ENCODE measurements at regions not wholly inside any gene's neighbourhood (a gene's known extent, or its start where the extent isn't known, plus 50 kb on each side); places are given as distances from the start of the nearest gene placed in this dataset.

- H3K27ac Mint-ChIP-seq = no peak overlapping the region
- no peaks in the 10 kb centered on the region for H3K36me3 Mint-ChIP-seq
- Histone ChIP-seq H3K9me3 (replicated peaks in 1 of 2; ENCODE audit: control insufficient read depth in 1 of 2, insufficient read depth in 1 of 2, low read length in 2 of 2) (peaks cover 0 to 8% of the 10 kb centered on the region in 2 donors), H3K79me2 (ENCODE audit: insufficient read depth, low read length) (no peaks in the 10 kb centered on the region), H3K9ac (ENCODE audit: insufficient read depth, low read length, poor library complexity, severe bottlenecking) (no peak overlapping the region), H3K27me3 (ENCODE audit: control insufficient read depth in 2 of 2, insufficient read depth in 2 of 2, low read length in 2 of 2) (no peaks in the 10 kb centered on the region), H3K4me1 (ENCODE audit: control insufficient read depth in 1 of 2, insufficient read depth in 2 of 2, low read length in 2 of 2) (no peaks in the 10 kb centered on the region), H4K20me1 (ENCODE audit: insufficient read depth, low read length) (no peaks in the 10 kb centered on the region), H3K4me2 (replicated peaks; ENCODE audit: extremely low read depth, low read length, poor library complexity, severe bottlenecking) (no peak overlapping the region), H2AFZ (ENCODE audit: insufficient read depth, low read depth, low read length, poor library complexity, severe bottlenecking) (no peak overlapping the region), H3K27ac (ENCODE audit: low read depth in 1 of 2, low read length in 2 of 2) (no peak overlapping the region), H3K4me3 (replicated peaks in 1 of 3; ENCODE audit: low read depth in 2 of 3, low read length in 3 of 3) (no peak overlapping the region), H3K36me3 (replicated peaks in 1 of 2; ENCODE audit: control insufficient read depth in 1 of 2, insufficient read depth in 2 of 2, low read length in 2 of 2) (no peaks in the 10 kb centered on the region)
- no peaks in the 10 kb centered on the region for H3K4me1 Mint-ChIP-seq
- H3K4me3 Mint-ChIP-seq = no peak overlapping the region
- peaks cover 4 to 11% (median 7%) of the 10 kb centered on the region in 7 donors for H3K9me3 Mint-ChIP-seq
- DNase-seq = no peak
- intact Hi-C loops (cut with micrococcal nuclease) = no loop called here
- WGBS (ENCODE audit: insufficient coverage) = no CpG with 5 or more reads among the region's 1 CpG
- H3K27me3 Mint-ChIP-seq (ENCODE audit: low read depth in 3 of 3) = no peaks in the 10 kb centered on the region
- no peak for TF ChIP-seq CTCF (IDR thresholded peaks at IDR 0.05)
Observed at GRCh38 chr15:54998661-54999060, 198.1 kb downstream of the RSL24D1 start.

- no peak overlapping the region for H3K27ac Mint-ChIP-seq
- Histone ChIP-seq H3K9me3 (replicated peaks in 1 of 2; ENCODE audit: control insufficient read depth in 1 of 2, insufficient read depth in 1 of 2, low read length in 2 of 2) (peaks cover 12 to 13% of the 10 kb centered on the region in 2 donors), H3K36me3 (replicated peaks in 1 of 2; ENCODE audit: control insufficient read depth in 1 of 2, insufficient read depth in 2 of 2, low read length in 2 of 2) (no peaks in the 10 kb centered on the region), H3K4me3 (replicated peaks in 1 of 3; ENCODE audit: low read depth in 2 of 3, low read length in 3 of 3) (no peak overlapping the region), H3K27me3 (ENCODE audit: control insufficient read depth in 2 of 2, insufficient read depth in 2 of 2, low read length in 2 of 2) (no peaks in the 10 kb centered on the region), H4K20me1 (ENCODE audit: insufficient read depth, low read length) (no peaks in the 10 kb centered on the region), H3K27ac (ENCODE audit: low read depth in 1 of 2, low read length in 2 of 2) (no peak overlapping the region), H3K4me1 (ENCODE audit: control insufficient read depth in 1 of 2, insufficient read depth in 2 of 2, low read length in 2 of 2) (no peaks in the 10 kb centered on the region), H2AFZ (ENCODE audit: insufficient read depth, low read depth, low read length, poor library complexity, severe bottlenecking) (no peak overlapping the region), H3K79me2 (ENCODE audit: insufficient read depth, low read length) (no peaks in the 10 kb centered on the region), H3K4me2 (replicated peaks; ENCODE audit: extremely low read depth, low read length, poor library complexity, severe bottlenecking) (no peak overlapping the region), H3K9ac (ENCODE audit: insufficient read depth, low read length, poor library complexity, severe bottlenecking) (no peak overlapping the region)
- WGBS (ENCODE audit: insufficient coverage) = 96% methylated on average over 6 of the region's 7 CpGs
- intact Hi-C loops (cut with micrococcal nuclease) = no loop called here
- no peaks in the 10 kb centered on the region for H3K36me3 Mint-ChIP-seq
- DNase-seq = no peak
- no peak for TF ChIP-seq CTCF (IDR thresholded peaks at IDR 0.05)
- peaks cover 0 to 1% (median 0%) of the 10 kb centered on the region in 3 donors for H3K27me3 Mint-ChIP-seq (ENCODE audit: low read depth in 3 of 3)
- H3K4me1 Mint-ChIP-seq = no peaks in the 10 kb centered on the region
- H3K4me3 Mint-ChIP-seq = no peak overlapping the region
- peaks cover 1 to 22% (median 12%) of the 10 kb centered on the region in 7 donors for H3K9me3 Mint-ChIP-seq
Observed at GRCh38 chr15:54990793-54991192, 205.9 kb downstream of the RSL24D1 start.
